Keratinocyte (primary cell): ENCODE measurements at regions not wholly inside any gene's neighbourhood (a gene's known extent, or its start where the extent isn't known, plus 50 kb on each side); places are given as distances from the start of the nearest gene placed in this dataset.

ENCODE experiments used
- DNase-seq: peaks from one replicate; pipeline ENCODE4 v3.0.0-alpha.2; 2011; ENCODE audit warnings: low read depth, missing footprints, low spot score
- FAIRE-seq: peaks from 2 replicates; lab custom pipeline; 2011; peaks lifted over from hg19 to GRCh38; lab: Jason Lieb, UNC
- H2AFZ ChIP-seq: 2 replicates; pipeline ENCODE4 v1.6.0; 2012; ENCODE audit warnings: low read length, control low read depth, inconsistent platforms; ENCODE audit not compliant: control insufficient read depth
- H3K27ac ChIP-seq: 2 replicates; pipeline ENCODE4 v1.5.1; 2011; ENCODE audit warnings: low read length; ENCODE audit not compliant: control insufficient read depth, insufficient read depth
- H3K27me3 ChIP-seq: 3 replicates; pipeline ENCODE4 v1.6.0; 2011; ENCODE audit warnings: low read length; ENCODE audit not compliant: control insufficient read depth, insufficient read depth; ENCODE audit errors: extremely low read depth
- H3K36me3 ChIP-seq, 2 experiments: 2 replicates in 1 of 2; 3 replicates in 1 of 2; pipeline ENCODE4 v1.5.1; 2011; ENCODE audit warnings: low read length in 2 of 2, mild to moderate bottlenecking in 1 of 2; ENCODE audit not compliant: control insufficient read depth in 2 of 2, insufficient read depth in 2 of 2; ENCODE audit errors: extremely low read depth in 1 of 2
- H3K4me1 ChIP-seq: 3 replicates; pipeline ENCODE4 v1.5.1; 2011; ENCODE audit warnings: low read length; ENCODE audit not compliant: control insufficient read depth, insufficient read depth; ENCODE audit errors: extremely low read depth
- H3K4me2 ChIP-seq: 3 replicates; pipeline ENCODE4 v1.6.0; 2011; ENCODE audit warnings: low read depth, low read length; ENCODE audit not compliant: control insufficient read depth, insufficient read depth; ENCODE audit errors: extremely low read depth
- H3K4me3 ChIP-seq, 3 experiments: fragments of 200-600 bp in 1 of 3; sonication (generic) in 1 of 3; 2 replicates in 2 of 3; 3 replicates in 1 of 3; pipeline ENCODE4 v1.5.1; 2011 to 2016; ENCODE audit warnings: low read length in 3 of 3, mild to moderate bottlenecking in 3 of 3, control low read depth in 2 of 3, inconsistent platforms in 1 of 3, low read depth in 1 of 3, mixed read lengths in 1 of 3, mixed run types in 1 of 3, moderate library complexity in 1 of 3; ENCODE audit not compliant: control insufficient read depth in 2 of 3, insufficient read depth in 2 of 3; ENCODE audit errors: extremely low read depth in 1 of 3
- H3K79me2 ChIP-seq: 2 replicates; pipeline ENCODE4 v1.6.0; 2012; ENCODE audit warnings: low read length; ENCODE audit not compliant: control insufficient read depth, insufficient read depth
- H3K9ac ChIP-seq: 3 replicates; pipeline ENCODE4 v1.6.0; 2011; ENCODE audit warnings: low read length; ENCODE audit not compliant: control insufficient read depth, insufficient read depth; ENCODE audit errors: extremely low read depth
- H3K9me1 ChIP-seq: 3 replicates; pipeline ENCODE4 v1.6.0; 2011; ENCODE audit warnings: low read length; ENCODE audit not compliant: control insufficient read depth, insufficient read depth; ENCODE audit errors: extremely low read depth
- H3K9me3 ChIP-seq: 2 replicates; pipeline ENCODE4 v1.5.1; 2012; ENCODE audit warnings: low read depth, low read length; ENCODE audit not compliant: control insufficient read depth
- H4K20me1 ChIP-seq: 3 replicates; pipeline ENCODE4 v1.6.0; 2011; ENCODE audit warnings: low read length; ENCODE audit not compliant: control insufficient read depth, insufficient read depth; ENCODE audit errors: extremely low read depth
- EZH2 ChIP-seq: IDR thresholded peaks from one replicate; pipeline ENCODE4 v1.6.1; 2012; ENCODE audit warnings: inconsistent platforms, mild to moderate bottlenecking, low read length, moderate library complexity
- dilution Hi-C: fragments of 300-500 bp; cut with MboI; formaldehyde crosslinking; loops from one replicate; pipeline ENCODE4 v1.7.0; 2020; ENCODE audit warnings: low sequenced_read_pairs; ENCODE audit not compliant: extremely low pct_ligation_motif_present
- TF ChIP-seq, protein P1 (sequence below), 3 experiments: IDR thresholded peaks in 1 of 3; conservative IDR thresholded peaks in 1 of 3; optimal IDR thresholded peaks in 1 of 3; 2 replicates in 2 of 3; 3 replicates in 1 of 3; pipeline versions ENCODE3 to v1.5.1; 2011; ENCODE audit warnings: low read length in 3 of 3, mild to moderate bottlenecking in 3 of 3, moderate library complexity in 2 of 3, control low read depth in 1 of 3, inconsistent platforms in 1 of 3; ENCODE audit not compliant: insufficient read depth in 2 of 3; ENCODE audit errors: extremely low read depth in 1 of 3

DNA sequence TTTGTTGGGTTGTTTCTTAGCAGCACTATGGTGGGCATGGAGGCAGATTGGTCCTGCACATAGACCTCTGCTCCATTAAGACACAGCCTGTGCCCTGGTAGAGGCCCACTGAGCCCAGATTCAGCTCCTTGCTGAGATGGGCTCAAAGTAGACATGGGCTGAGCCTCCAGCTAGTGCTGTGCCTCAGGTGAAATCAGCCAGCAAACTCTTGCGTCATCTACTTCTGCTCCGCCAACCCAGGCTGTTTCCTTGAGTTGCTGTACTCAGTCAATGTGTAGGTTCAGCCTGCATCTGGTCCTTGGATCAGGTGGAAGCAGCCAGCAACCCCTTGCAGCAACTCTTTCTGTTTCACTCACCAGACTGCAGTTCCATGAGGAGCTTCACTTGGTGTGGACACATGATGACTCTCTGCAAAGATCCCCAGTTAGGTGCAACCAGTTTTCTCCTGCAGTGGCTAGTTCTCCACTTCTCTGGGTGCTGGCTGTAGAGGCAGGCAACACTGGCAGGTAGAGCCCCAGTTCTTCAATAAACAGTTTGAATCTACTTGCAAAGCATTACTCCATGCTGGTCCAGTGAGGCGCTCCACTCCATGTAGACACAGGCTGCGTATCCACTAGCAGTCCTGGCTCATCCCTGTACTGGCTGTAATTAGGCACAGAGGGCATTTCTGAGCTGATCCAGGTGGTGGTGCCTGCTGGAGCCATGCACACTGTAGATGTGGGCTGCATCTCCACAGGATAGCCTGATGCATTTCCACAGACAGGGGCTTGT is 199.0 kb upstream of the MAMLD1 start:
- Histone ChIP-seq H3K9ac (no peak overlapping the region), H3K9me3 (no peaks in the 10 kb centered on the region), H3K27ac (no peak overlapping the region), H3K4me2 (no peak overlapping the region), H3K9me1 (no peaks in the 10 kb centered on the region), H4K20me1 (no peaks in the 10 kb centered on the region), H2AFZ (no peak overlapping the region), H3K79me2 (no peaks in the 10 kb centered on the region), H3K4me1 (no peaks in the 10 kb centered on the region), H3K27me3 (no peaks in the 10 kb centered on the region), H3K36me3 (no peaks in the 10 kb centered on the region), H3K4me3 (no peak overlapping the region)
- dilution Hi-C loops, result no loop called here
- FAIRE-seq (no peak), DNase-seq (no peak)
- TF ChIP-seq EZH2, result no peak
- TF ChIP-seq, protein P1, sequence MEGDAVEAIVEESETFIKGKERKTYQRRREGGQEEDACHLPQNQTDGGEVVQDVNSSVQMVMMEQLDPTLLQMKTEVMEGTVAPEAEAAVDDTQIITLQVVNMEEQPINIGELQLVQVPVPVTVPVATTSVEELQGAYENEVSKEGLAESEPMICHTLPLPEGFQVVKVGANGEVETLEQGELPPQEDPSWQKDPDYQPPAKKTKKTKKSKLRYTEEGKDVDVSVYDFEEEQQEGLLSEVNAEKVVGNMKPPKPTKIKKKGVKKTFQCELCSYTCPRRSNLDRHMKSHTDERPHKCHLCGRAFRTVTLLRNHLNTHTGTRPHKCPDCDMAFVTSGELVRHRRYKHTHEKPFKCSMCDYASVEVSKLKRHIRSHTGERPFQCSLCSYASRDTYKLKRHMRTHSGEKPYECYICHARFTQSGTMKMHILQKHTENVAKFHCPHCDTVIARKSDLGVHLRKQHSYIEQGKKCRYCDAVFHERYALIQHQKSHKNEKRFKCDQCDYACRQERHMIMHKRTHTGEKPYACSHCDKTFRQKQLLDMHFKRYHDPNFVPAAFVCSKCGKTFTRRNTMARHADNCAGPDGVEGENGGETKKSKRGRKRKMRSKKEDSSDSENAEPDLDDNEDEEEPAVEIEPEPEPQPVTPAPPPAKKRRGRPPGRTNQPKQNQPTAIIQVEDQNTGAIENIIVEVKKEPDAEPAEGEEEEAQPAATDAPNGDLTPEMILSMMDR (optimal IDR thresholded peaks at IDR 0.05 in 1 of 3, IDR thresholded peaks at IDR 0.05 in 1 of 3, conservative IDR thresholded peaks at IDR 0.05 in 1 of 3; ENCODE audit: extremely low read depth in 1 of 3, insufficient read depth in 2 of 3, low read length in 3 of 3), result no peak

DNA sequence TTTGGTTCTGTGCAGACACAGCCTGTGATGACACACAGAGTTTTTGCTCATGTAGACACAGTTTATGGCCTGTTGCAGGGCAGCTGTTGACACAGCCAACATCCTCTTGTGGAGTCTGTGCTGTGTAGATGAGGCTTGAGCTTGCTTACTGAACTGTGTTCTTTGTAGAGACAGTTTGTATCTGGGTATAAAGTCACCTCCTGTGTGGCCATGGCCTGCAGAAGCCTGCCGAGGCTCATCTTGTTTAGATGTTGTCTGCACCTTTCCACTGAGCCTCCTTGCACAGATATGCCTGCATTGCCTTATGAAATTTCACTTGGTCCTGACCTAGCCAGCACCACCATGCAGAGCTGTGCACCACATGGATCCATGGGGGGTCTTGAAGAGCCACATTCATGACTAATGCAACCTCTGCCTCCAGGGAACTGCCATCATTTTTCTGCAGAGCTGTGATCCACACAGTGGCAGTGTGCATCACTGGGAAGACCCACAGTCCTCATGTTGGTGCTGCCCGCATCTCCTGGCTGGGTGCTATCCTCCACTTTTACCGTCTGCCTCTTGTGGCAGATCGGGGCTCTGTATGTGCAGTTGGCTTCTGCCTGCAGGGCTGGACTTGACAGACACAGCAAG is 198.0 kb upstream of the MAMLD1 start:
- H3K27me3 ChIP-seq, result no peaks in the 10 kb centered on the region
- H2AFZ ChIP-seq, result no peak overlapping the region
- no peak overlapping the region for H3K4me2 ChIP-seq
- no peak overlapping the region for H3K27ac ChIP-seq
- no peak overlapping the region for H3K4me3 ChIP-seq
- no peaks in the 10 kb centered on the region for H3K36me3 ChIP-seq
- no peaks in the 10 kb centered on the region for H3K9me1 ChIP-seq
- no peaks in the 10 kb centered on the region for H4K20me1 ChIP-seq
- dilution Hi-C loops, result no loop called here
- FAIRE-seq (no peak), DNase-seq (no peak)
- TF ChIP-seq, protein P1 (optimal IDR thresholded peaks at IDR 0.05 in 1 of 3, IDR thresholded peaks at IDR 0.05 in 1 of 3, conservative IDR thresholded peaks at IDR 0.05 in 1 of 3; ENCODE audit: extremely low read depth in 1 of 3, insufficient read depth in 2 of 3, low read length in 3 of 3), result no peak
- TF ChIP-seq EZH2, result no peak
- H3K9me3 ChIP-seq, result no peaks in the 10 kb centered on the region
- H3K9ac ChIP-seq, result no peak overlapping the region
- H3K4me1 ChIP-seq, result no peaks in the 10 kb centered on the region
- H3K79me2 ChIP-seq, result no peaks in the 10 kb centered on the region
